OCI-LY7 (cell line): ENCODE measurements at regions not wholly inside any gene's neighbourhood (a gene's known extent, or its start where the extent isn't known, plus 50 kb on each side); places are given as distances from the start of the nearest gene placed in this dataset.
"Not testable (repeated sequence)": the region's sequence is repeated elsewhere in the genome, so short reads cannot be mapped to it uniquely, and the experiment has no call there.

Source experiments
- BruUV-seq: library from RNA; stranded (reverse); fragments of 400-500 nt; replicated peaks from 2 replicates; lab custom pipeline; 2021; lab: Mats Ljungman, UMichigan
- CTCF ChIA-PET: fragments of 300-600 bp; sonication (Branson Sonifier 250); formaldehyde crosslinking; loops from one replicate; lab custom pipeline; 2022; ENCODE audit warnings: antibody characterized with exemption; ENCODE audit not compliant: unreplicated experiment; lab: Charles Lee
- POLR2A ChIA-PET: fragments of 300-600 bp; sonication (Branson Sonifier 250); formaldehyde crosslinking; loops from one replicate; lab custom pipeline; 2022; ENCODE audit warnings: antibody characterized with exemption; lab: Charles Lee
- DNase-seq: peaks from one replicate; pipeline ENCODE4 v3.0.0-alpha.2; 2015; ENCODE audit warnings: low spot score
- H2AFZ ChIP-seq: fragments of 200-600 bp; sonication (generic), shearing (Covaris generic); 2 replicates; pipeline ENCODE4 v1.6.1; 2014; ENCODE audit warnings: mild to moderate bottlenecking, antibody characterized with exemption, low read length, moderate library complexity
- H3K27ac ChIP-seq: fragments of 200-600 bp; sonication (generic); 2 replicates; pipeline ENCODE4 v1.5.1; 2014; ENCODE audit warnings: mixed run types, low read depth, mild to moderate bottlenecking, moderate library complexity, low read length, inconsistent platforms; ENCODE audit not compliant: poor library complexity, severe bottlenecking
- H3K36me3 ChIP-seq: fragments of 200-600 bp; sonication (generic); 2 replicates; pipeline ENCODE4 v1.6.1; 2014; ENCODE audit warnings: mild to moderate bottlenecking, antibody characterized with exemption, low read length, moderate library complexity, mixed read lengths; ENCODE audit not compliant: insufficient read depth
- H3K4me1 ChIP-seq: fragments of 200-600 bp; sonication (generic); 2 replicates; pipeline ENCODE4 v1.5.1; 2014; ENCODE audit warnings: mild to moderate bottlenecking, low read length; ENCODE audit not compliant: insufficient read depth, poor library complexity, severe bottlenecking
- H3K4me2 ChIP-seq: fragments of 200-600 bp; sonication (generic); 2 replicates; pipeline ENCODE4 v1.6.1; 2014; ENCODE audit warnings: mild to moderate bottlenecking, low read length
- H3K4me3 ChIP-seq: fragments of 200-600 bp; sonication (generic); 2 replicates; pipeline ENCODE4 v1.5.1; 2014; ENCODE audit warnings: mild to moderate bottlenecking, low read depth, low read length; ENCODE audit not compliant: poor library complexity, severe bottlenecking
- H3K79me2 ChIP-seq: fragments of 200-600 bp; sonication (generic); 2 replicates; pipeline ENCODE4 v1.6.1; 2016; ENCODE audit warnings: low read depth, mild to moderate bottlenecking, low read length, moderate library complexity, mixed read lengths; ENCODE audit not compliant: insufficient read depth
- H3K9me2 ChIP-seq: fragments of 200-600 bp; sonication (generic); 2 replicates; pipeline ENCODE4 v1.6.1; 2016; ENCODE audit warnings: mild to moderate bottlenecking, low read length, mixed read lengths; ENCODE audit not compliant: insufficient read depth
- H3K9me3 ChIP-seq: fragments of 200-600 bp; sonication (generic); 2 replicates; pipeline ENCODE4 v1.6.1; 2014; ENCODE audit warnings: mild to moderate bottlenecking, mixed run types, low read length, mixed read lengths
- H4K20me1 ChIP-seq: fragments of 200-600 bp; sonication (generic); 2 replicates; pipeline ENCODE4 v1.6.1; 2014; ENCODE audit warnings: mild to moderate bottlenecking, antibody characterized with exemption, low read length, moderate library complexity, mixed read lengths; ENCODE audit not compliant: insufficient read depth
- EZH2phosphoT487 ChIP-seq: fragments of 200-600 bp; sonication (generic); IDR thresholded peaks from 2 replicates; pipeline ENCODE4 v1.6.1; 2018; ENCODE audit warnings: low read depth, borderline replicate concordance, mild to moderate bottlenecking, mixed run types, antibody characterized with exemption, low read length, moderate library complexity, mixed read lengths
- intact Hi-C: fragments of 100-400 bp; cut with micrococcal nuclease; formaldehyde crosslinking; loops from one replicate; pipeline ENCODE4 v1.10.0; 2022; ENCODE audit not compliant: unreplicated experiment
- TF ChIP-seq, protein P1 (sequence below): fragments of 200-600 bp; sonication (generic); conservative IDR thresholded peaks from 2 replicates; pipeline ENCODE4 v1.5.1; 2014; ENCODE audit warnings: mild to moderate bottlenecking, antibody characterized with exemption, low read length, moderate library complexity, mixed read lengths

GRCh38 chr1:143730890-143731289 lies 240.9 kb downstream of the FAM72C start:
- intact Hi-C loops, CTCF ChIA-PET: not testable (repeated sequence)

GRCh38 chr1:143729449-143730111 lies 242.2 kb downstream of the FAM72C start:
- CTCF ChIA-PET, DNase-seq, POLR2A ChIA-PET, H3K4me2 ChIP-seq, BruUV-seq, H3K4me1 ChIP-seq, H4K20me1 ChIP-seq, H2AFZ ChIP-seq, H3K9me3 ChIP-seq, intact Hi-C loops, H3K9me2 ChIP-seq, H3K36me3 ChIP-seq, H3K27ac ChIP-seq, H3K4me3 ChIP-seq, H3K79me2 ChIP-seq: not testable (repeated sequence)

More at GRCh38 chr1:143730890-143731289, 240.9 kb downstream of the FAM72C start:
- H3K9me3 ChIP-seq, H3K27ac ChIP-seq, H3K4me1 ChIP-seq, DNase-seq, H3K79me2 ChIP-seq, H4K20me1 ChIP-seq, POLR2A ChIA-PET, H3K4me3 ChIP-seq, BruUV-seq, H3K9me2 ChIP-seq, H3K36me3 ChIP-seq, H2AFZ ChIP-seq, H3K4me2 ChIP-seq: not testable (repeated sequence)

- H3K4me2 ChIP-seq, H3K9me3 ChIP-seq, H2AFZ ChIP-seq, H3K4me1 ChIP-seq, CTCF ChIA-PET, H3K79me2 ChIP-seq, H3K4me3 ChIP-seq, H3K9me2 ChIP-seq, POLR2A ChIA-PET, intact Hi-C loops, H3K36me3 ChIP-seq, DNase-seq, H4K20me1 ChIP-seq, H3K27ac ChIP-seq: not testable (repeated sequence)
- BruUV-seq = TSS peak; percentile 100
Observed at GRCh38 chr1:143728802-143729448, 242.9 kb downstream of the FAM72C start.

DNA sequence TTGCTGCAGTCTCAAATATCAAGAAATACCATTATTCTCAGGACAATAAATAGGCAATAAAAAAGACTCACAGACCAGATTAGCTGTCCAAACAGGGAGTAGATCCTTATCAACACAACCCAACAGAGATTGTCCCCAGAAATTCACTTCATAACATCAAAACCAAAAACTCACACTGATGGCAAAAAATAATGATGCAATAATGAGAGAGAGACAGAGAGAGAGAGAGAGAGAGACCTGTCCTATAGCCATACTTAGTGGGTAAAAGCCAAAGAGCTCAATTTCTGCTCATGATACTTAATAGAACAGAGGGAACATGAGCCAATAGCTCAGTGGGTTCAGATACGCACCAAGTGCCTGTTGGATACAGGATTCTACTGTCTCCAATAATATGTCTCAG lies 244.5 kb downstream of the FAM72C start:
- Histone ChIP-seq H3K36me3 (no peaks in the 10 kb centered on the region), H3K9me3 (no peaks in the 10 kb centered on the region), H2AFZ (no peak overlapping the region), H3K4me1 (no peaks in the 10 kb centered on the region), H3K9me2 (no peaks in the 10 kb centered on the region), H3K4me3 (no peak overlapping the region), H3K4me2 (no peak overlapping the region), H3K79me2 (no peaks in the 10 kb centered on the region), H4K20me1 (no peaks in the 10 kb centered on the region), H3K27ac (no peak overlapping the region)
- POLR2A ChIA-PET = interaction anchor here (0.7 kb wide), 1 partner anchor 15 kb away, joined by 5 read pairs; no protein-coding TSS in a partner anchor
- DNase-seq = no peak
- intact Hi-C loops = no loop called here
- BruUV-seq = no TSS peak
- TF ChIP-seq, protein P1, sequence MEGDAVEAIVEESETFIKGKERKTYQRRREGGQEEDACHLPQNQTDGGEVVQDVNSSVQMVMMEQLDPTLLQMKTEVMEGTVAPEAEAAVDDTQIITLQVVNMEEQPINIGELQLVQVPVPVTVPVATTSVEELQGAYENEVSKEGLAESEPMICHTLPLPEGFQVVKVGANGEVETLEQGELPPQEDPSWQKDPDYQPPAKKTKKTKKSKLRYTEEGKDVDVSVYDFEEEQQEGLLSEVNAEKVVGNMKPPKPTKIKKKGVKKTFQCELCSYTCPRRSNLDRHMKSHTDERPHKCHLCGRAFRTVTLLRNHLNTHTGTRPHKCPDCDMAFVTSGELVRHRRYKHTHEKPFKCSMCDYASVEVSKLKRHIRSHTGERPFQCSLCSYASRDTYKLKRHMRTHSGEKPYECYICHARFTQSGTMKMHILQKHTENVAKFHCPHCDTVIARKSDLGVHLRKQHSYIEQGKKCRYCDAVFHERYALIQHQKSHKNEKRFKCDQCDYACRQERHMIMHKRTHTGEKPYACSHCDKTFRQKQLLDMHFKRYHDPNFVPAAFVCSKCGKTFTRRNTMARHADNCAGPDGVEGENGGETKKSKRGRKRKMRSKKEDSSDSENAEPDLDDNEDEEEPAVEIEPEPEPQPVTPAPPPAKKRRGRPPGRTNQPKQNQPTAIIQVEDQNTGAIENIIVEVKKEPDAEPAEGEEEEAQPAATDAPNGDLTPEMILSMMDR = no peak
- TF ChIP-seq EZH2phosphoT487 = no peak
- CTCF ChIA-PET = no interaction called here
